ENCODE measurements at regions not wholly inside any gene's neighbourhood (a gene's known extent, or its start where the extent isn't known, plus 50 kb on each side); places are given as distances from the start of the nearest gene placed in this dataset.

DNA sequence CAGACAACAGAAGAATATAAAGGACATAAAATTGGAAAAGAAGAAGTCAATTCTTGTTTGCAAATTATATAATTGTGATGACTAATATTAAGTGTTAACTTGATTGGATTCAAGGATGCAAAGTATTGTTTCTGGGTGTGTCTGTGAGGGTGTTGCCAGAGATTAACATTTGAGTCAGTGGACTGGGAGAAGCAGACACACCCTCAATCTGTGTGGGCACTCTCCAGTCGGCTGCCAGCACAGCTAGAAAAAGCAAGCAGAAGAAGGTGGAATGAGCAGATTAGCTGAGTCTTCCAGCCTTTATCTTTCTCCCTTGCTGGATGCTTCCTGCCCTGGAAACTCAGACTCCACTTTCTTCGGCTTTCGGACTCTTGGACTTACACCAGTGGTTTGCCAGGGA is 51.7 kb downstream of the UBE2NL start:
- H3K9me3 ChIP-seq: no peaks in the 10 kb centered on the region
- ATAC-seq (no peak), FAIRE-seq (no peak), DNase-seq (no peak)
- TF ChIP-seq CTCF (IDR thresholded peaks at IDR 0.05): no peak
- no peak overlapping the region for H3K27ac ChIP-seq
- intact Hi-C loops (cut with DNase I): no loop called here
- peaks cover 0 to 4% (median 0%) of the 10 kb centered on the region in 4 donors for H3K27me3 ChIP-seq
- WGBS, 2 donors: 79 to 84% methylated on average over 3 of the region's 3 CpGs
- H3K4me1 ChIP-seq: no peaks in the 10 kb centered on the region
- H3K36me3 ChIP-seq: no peaks in the 10 kb centered on the region
- H3K4me3 ChIP-seq: no peak overlapping the region

DNA sequence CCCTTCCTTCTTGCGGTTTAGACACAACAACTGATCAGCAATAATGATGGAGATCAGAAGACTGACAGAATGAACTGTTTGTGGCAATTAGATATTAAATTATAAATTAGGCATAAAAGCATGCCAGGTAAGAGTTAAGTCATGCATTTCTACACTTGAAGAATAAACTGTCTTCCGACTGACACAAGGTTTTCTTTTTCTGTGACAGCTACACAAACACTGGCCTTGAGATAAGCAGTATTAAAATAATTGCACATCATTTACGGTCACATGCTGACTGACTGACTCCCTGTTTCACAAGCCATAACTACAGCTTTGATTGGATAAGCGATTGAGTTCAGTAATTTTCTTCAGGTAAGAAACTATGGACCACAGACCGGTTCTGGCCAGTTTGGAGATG is 56.2 kb downstream of the UBE2NL start:
- H3K36me3 ChIP-seq: no peaks in the 10 kb centered on the region
- H3K4me3 ChIP-seq: no peak overlapping the region
- no peak for FAIRE-seq
- H3K9me3 ChIP-seq: no peaks in the 10 kb centered on the region
- TF ChIP-seq CTCF (IDR thresholded peaks at IDR 0.05): no peak
- ATAC-seq: no peak
- H3K27me3 ChIP-seq: no peaks in the 10 kb centered on the region
- no peaks in the 10 kb centered on the region for H3K4me1 ChIP-seq
- no peak for DNase-seq
- no peak overlapping the region for H3K27ac ChIP-seq
- intact Hi-C loops (cut with DNase I): no loop called here
- 45 to 50% methylated on average over 5 of the region's 5 CpGs for WGBS, 2 donors

DNA sequence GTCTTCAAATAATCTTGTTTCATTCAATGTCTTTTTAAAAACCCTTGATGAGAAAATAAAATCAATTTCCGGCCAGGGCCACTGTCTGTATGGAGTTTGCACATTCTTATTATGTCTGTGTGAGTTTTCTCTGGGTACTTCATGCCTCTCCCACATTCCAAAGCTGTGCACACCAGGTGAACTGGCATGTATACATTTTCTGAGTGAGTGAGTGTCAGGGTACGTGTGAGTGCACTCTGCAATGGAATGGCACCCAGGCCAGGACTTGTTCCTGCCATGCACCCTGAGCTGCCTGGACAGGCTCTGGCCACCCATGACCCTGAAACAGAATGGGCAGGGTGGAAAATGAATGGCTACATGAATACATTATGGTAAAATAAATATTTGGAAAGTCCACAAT is 61.3 kb downstream of the UBE2NL start:
- no peaks in the 10 kb centered on the region for H3K9me3 ChIP-seq
- no peaks in the 10 kb centered on the region for H3K36me3 ChIP-seq
- no peak overlapping the region for H3K4me3 ChIP-seq
- no peaks in the 10 kb centered on the region for H3K27me3 ChIP-seq
- no peaks in the 10 kb centered on the region for H3K4me1 ChIP-seq
- DNase-seq (no peak), FAIRE-seq (no peak), ATAC-seq (no peak)
- intact Hi-C loops (cut with DNase I): no loop called here
- TF ChIP-seq CTCF (IDR thresholded peaks at IDR 0.05): no peak
- WGBS, 2 donors: 25 to 35% methylated on average over 2 of the region's 2 CpGs
- no peak overlapping the region for H3K27ac ChIP-seq

- no peak for TF ChIP-seq CTCF (IDR thresholded peaks at IDR 0.05)
- Histone ChIP-seq H3K27ac (no peak overlapping the region), H3K4me3 (no peak overlapping the region), H3K36me3 (no peaks in the 10 kb centered on the region), H3K9me3 (no peaks in the 10 kb centered on the region), H3K27me3 (peaks cover 0 to 6% (median 2%) of the 10 kb centered on the region in 4 donors), H3K4me1 (no peaks in the 10 kb centered on the region)
- no peak for DNase-seq
- intact Hi-C loops (cut with DNase I): no loop called here
- no peak for ATAC-seq
- FAIRE-seq: no peak
- 51 to 62% methylated on average over 6 of the region's 6 CpGs for WGBS, 2 donors
Measured at GRCh38 chrX:143964549-143964948, 80.7 kb downstream of the UBE2NL start.

- 49 to 56% methylated on average over 4 of the region's 4 CpGs for WGBS, 2 donors
- intact Hi-C loops (cut with DNase I): no loop called here
- no peak for FAIRE-seq
Measured at GRCh38 chrX:143988356-143988755, 104.5 kb downstream of the UBE2NL start.

More at GRCh38 chrX:143988356-143988755, 104.5 kb downstream of the UBE2NL start:
- ATAC-seq (no peak), DNase-seq (no peak)
- Histone ChIP-seq H3K27ac (no peak overlapping the region), H3K4me3 (no peak overlapping the region), H3K36me3 (no peaks in the 10 kb centered on the region), H3K9me3 (no peaks in the 10 kb centered on the region), H3K27me3 (no peaks in the 10 kb centered on the region), H3K4me1 (no peaks in the 10 kb centered on the region)
- no peak for TF ChIP-seq CTCF (IDR thresholded peaks at IDR 0.05)
